HG03565 (cell line): ENCODE measurements at regions not wholly inside any gene's neighbourhood (a gene's known extent, or its start where the extent isn't known, plus 50 kb on each side); places are given as distances from the start of the nearest gene placed in this dataset.
A peak's percentile ranks its signal among the peaks of the same experiment; 100 is the strongest.
"Not testable (repeated sequence)": the region's sequence is repeated elsewhere in the genome, so short reads cannot be mapped to it uniquely, and the experiment has no call there.

Source experiments
- ATAC-seq: cut with Tn5 transposase; IDR thresholded peaks from one replicate; pipeline ENCODE4 v1.9.1; 2021; ENCODE audit warnings: mild to moderate bottlenecking, moderate library complexity; ENCODE audit not compliant: unreplicated experiment

DNA sequence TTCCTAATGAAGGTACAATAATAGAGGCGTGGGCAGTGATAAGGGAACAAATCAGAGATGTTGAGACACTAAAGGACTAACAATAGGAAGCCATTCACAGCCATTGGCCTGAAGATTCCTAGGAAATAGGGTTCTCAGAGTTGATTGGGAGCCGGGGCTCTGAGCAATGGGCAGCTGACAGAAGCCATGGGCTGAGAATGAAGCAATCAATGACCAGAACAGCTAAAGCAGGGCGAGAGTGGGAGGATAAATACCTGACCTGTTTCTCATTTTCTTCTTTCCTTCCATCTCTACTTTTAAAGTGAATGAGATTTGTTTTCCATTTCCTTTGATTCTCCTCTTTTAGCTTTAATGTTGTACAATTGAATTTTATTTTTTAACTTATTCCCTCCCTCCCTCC lies 774.7 kb upstream of the ADGRL4 start:
- ATAC-seq = no peak

DNA sequence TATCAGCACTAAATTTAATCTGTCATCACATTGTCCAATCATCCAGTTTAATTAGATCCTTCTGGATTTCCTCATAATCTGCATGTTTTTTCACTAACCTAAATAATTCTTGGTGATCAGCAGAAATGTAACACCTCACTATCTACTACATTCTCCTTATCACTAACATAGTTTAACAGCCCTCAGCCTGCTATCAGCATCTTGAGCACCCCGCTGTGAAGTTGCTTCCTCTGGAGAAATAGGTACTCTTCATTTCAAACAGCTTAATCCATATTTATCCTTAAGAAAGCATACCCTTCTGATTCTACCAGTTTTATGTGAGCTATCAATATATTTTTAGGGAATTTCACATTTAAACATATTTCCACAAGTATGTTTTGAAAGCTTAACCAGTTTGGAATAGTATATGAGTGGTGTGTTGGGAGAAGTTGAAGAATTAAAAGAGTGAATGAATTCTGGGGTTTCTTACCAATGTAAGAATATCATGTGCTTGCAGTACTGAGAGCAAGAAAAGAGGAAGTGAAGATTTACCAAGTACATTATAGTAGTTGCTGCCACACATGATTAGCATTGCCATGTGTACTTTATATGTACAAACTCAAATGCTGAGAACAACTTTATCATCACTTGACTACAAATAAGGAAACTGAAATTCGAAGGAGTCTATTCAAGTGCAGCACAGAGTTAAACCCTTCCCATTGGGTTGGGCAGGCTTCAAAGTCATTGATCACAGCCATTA lies 771.1 kb upstream of the ADGRL4 start:
- ATAC-seq = peak; percentile 100

DNA sequence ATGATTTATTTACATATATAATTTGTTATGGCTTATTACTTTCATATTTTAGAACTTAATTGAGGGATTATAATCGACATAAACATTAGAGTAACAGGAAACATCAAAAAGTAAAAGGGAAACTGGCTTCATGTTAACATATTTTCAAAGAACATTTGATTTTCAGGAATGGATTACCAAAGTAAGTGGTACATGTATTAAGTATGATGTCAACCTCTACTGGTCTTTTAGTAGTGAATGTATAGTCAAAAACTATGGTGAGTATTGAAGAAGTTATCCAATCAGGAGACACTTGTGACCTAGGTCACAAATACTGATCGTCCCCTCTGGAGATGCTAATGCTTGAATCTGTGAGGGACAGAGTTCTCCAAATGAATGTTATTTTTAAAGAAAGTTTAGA lies 768.9 kb upstream of the ADGRL4 start:
- no peak for ATAC-seq

DNA sequence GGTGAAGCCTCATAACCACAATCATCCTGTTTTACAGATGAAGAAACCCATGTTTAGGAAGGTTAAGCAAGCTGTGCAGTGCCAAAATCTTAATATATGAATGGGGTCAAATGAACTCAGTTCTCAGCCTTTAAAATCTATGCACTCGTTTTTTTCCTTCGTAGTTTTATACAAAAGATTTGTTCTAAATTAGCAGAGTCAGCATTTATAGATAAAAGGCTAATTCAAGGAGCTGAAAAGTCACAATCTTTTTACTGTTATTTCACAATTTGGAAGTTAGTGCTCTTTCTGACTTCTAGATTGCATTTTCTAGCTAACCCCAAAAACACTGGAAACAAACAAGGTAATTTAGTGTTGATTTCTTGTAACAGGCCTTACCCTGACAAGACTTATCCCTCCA lies 766.9 kb upstream of the ADGRL4 start:
- no peak for ATAC-seq

DNA sequence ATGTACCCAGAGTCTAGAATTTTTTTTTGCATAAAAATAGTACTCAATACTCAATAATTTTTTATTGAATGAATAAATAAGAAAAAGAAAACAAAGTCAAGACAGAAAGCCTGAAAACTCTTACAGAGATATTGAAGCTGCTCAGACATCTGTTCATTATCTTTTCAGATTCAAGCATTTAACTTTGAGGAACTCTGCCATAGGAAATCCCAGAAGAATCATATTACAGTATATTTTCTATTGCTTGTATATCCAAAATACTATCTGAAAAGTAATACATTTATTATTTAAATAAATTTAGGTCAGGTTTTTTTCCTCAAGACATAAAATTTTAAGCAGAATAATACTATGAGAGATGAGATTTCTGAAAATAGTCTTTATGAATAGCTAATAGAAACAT lies 755.9 kb upstream of the ADGRL4 start:
- no peak for ATAC-seq

DNA sequence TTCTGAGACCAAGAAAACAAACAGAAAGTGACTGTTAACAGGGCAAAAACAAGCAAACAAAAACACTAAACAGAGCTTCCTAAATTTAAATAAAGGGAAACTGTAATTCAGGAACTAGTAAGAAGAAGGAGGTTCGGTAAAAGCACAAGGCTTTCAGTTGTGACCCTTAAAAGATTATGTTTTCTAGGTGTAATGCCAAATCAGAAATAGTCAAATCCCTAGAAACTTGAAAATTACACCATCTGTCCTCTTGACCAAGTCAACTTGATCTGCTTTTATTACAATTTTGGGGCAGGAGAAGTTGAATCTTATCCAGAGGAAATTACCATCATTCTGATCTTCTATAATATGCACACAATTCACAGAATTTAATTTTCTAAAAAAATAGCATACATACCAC lies 754.0 kb upstream of the ADGRL4 start:
- no peak for ATAC-seq

DNA sequence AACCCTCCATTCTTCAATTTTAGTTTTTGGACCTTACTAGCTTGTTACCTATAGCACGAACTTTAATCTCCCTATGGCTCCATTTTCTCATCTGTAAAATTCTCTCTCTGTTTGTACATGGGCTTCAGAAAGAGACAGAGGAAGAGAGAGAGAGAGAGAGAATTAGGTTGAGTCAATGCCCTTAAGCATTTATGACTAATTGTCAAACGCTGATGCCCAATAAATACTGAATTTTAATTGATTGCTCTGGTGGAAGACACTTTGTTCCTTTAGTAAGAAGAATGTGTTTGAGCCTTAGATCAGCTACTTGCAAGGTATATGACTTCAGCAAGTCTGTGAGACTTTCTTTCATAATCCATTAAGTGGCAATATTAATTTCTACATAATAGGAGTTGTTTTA lies 743.1 kb upstream of the ADGRL4 start:
- ATAC-seq = no peak

DNA sequence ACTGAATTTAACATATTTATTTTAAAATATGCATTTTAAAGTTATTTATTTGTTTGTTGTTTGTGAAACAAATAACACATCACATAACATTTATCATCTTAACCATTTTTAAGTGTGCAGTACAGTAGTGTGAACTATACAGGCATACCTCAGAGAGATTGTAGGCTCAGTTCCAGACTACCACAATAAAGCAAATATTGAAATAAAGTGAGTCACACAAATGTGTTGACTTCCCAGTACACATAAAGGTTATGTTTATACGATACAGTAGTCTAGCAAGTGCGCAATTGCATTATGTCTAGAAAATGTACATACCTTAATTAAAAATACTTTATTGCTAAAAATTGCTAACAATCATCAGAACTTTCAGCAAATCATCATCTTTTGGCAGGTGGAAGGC lies 739.4 kb upstream of the ADGRL4 start:
- no peak for ATAC-seq

DNA sequence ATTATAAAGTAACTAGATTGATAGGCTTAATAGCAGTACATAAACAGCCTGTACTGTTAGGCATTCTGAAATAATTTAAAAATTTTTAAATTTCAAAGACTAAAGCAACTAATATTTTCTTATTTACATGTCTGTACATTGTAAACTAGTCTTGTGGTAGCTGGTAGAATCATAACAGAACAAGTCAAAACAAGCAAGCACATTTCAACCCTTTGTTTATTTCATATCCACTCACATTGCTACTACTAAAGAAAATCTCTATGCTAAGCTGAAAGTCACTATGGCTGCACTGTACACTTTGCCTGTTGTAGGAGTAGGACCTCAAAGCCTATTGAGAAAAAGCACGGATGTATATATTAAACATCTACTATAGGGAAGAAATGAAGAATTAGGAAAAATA lies 738.2 kb upstream of the ADGRL4 start:
- no peak for ATAC-seq

DNA sequence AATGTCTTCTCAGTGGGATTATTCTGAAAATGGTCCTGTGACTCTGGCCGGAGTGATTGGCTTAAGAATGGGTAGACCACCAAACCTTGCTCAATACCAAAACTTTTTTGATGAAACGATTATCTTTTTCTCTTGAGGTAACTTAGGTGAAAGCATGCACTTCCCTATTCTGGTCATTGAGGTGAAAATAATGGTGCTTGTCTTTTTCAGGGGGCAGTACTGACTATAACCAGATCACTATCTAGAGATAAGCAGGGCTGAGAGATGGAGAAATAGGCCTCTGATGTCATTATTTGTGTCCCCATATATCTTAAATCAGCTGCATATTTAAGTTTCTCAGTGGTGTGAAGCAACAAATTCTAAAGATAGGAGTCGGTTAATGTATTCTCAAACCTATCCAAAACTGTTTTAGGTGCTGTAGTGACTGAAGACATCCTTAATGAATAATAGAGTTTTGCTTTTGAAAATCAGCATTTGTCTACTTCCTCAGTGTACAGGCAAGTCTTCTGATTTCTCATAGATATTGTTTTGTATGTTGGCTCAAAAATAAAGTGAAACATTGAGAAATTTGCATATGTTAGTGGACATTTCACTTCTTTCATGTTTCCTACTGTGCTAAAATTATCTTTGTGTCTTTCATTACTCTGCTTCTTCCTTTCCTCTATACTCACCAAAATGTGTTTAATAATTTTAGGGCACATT lies 735.3 kb upstream of the ADGRL4 start:
- peak; percentile 78 for ATAC-seq

DNA sequence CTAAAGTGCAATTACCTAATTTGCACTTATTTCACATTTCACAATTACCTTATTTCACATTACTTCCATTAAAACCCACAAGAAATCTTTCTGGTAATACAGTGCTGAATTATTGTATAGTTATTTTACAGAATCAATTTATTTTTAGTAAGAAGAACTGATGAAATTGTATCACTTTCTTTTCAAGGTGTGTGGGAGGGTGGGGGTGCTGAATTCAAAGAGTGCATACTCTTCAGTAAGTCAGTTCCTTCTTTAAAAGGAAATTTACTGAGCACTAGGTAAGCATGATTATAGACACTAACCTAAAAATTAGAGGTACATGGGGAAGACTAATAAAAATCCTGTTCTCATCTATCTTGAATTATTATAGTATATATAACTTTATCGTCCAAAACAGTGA lies 731.6 kb upstream of the ADGRL4 start:
- ATAC-seq = no peak

DNA sequence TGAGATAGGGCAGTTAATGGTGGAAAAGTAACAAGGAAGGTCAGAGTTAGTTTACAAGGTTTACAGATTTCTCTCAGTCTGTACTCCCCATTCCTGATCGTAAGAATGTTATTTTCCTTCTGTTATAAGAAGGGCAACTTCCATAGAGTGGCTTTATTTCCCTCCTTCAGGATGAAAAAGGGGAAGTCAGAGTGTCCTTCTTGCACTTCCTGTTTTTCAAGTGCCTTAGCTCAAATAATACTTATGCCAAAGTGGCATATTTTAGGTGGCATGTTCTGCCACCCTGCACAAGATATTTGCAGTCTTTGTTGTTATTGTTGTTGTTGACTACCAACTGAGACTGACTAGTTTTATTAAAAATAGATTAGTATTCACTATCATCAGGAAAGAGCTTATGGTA lies 730.7 kb upstream of the ADGRL4 start:
- ATAC-seq = no peak

DNA sequence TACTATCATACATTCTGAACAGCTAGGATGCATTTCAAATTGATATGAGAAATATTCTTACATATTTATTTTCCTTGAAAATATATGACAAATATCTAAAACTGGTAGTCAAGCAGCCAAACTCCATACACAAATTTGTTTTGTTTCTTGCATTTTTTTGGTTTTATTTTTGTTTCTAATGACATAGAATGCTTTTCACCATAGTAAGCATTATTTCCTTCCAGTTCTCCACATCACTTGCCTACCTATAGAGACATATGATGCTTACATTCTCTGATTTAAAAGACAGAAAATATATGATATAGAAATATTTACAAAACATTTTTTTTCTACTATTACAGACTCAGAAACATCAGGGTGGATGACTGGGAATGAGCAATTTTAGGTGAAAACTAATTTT lies 726.4 kb upstream of the ADGRL4 start:
- ATAC-seq = no peak

DNA sequence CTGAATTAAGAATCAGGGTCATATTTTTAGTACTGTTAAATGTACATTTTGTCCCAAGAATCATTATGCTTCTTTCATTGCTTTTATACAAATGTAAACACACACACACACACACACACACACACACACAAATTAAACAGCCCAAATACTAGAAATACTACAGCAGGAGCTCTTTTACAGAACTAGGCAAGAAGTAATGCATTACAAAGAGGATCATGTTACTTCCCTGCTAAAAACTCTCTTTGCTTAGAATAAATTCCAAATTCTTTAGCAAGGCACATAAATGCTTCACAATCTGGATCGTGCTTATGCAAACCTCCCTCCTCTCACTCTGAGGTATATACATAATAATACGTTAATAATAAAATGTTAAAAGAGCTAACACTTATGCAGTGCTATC lies 720.4 kb upstream of the ADGRL4 start:
- ATAC-seq = no peak

DNA sequence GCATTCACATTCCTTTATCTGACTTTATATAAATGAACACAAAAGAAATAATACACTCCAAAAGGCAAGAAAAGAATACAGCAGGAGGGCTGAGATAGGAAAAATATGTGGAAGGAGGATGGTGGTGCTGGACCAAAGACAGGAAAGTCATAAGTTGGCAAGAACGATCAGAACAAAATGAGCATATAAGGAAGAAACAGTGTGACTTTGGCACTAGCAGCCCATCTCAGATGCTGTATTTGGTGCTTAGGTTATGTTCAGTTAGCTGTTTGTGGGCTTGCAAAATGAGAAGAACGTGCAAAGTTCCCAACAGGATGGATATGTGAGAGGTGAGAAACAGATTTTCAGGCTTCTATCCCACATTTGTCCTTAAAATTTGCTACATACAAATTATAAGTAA lies 719.8 kb upstream of the ADGRL4 start:
- no peak for ATAC-seq

DNA sequence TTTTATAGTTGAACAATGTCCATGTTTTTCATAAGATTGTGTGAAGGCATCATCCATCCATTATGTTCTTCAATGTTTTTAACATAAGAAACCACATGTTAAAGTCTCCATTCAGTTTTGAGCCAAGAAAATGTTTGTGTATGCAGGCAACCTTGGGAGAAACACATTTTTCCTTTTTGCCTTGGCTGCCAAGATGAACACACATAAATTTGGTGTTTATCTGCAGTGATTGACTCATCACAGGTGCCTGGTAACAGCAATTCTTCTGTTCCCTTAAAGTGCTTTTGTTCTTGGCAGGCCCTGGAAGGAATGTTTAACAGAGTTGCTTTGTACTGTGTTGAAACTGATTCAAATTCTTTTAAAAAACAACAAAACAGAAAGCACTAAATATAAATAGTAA lies 709.9 kb upstream of the ADGRL4 start:
- no peak for ATAC-seq

DNA sequence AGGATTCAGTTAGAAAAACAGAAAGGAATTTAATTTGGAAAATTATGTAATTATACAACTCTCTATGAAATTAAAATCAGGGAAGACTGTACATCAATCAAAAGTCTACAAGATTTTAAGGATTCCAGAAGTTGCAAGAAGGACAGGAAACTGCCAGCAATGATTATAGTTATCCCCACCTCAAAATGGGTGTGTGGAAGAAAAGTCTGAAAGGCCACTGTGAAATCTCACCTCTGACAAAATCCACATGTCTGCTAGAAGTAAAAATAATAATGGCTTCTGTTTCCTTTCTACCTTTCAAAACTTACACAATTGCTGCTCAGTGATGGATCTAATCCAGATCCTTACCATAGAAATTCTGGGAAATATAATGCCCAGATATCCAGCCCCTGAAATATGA lies 708.1 kb upstream of the ADGRL4 start:
- ATAC-seq = no peak

DNA sequence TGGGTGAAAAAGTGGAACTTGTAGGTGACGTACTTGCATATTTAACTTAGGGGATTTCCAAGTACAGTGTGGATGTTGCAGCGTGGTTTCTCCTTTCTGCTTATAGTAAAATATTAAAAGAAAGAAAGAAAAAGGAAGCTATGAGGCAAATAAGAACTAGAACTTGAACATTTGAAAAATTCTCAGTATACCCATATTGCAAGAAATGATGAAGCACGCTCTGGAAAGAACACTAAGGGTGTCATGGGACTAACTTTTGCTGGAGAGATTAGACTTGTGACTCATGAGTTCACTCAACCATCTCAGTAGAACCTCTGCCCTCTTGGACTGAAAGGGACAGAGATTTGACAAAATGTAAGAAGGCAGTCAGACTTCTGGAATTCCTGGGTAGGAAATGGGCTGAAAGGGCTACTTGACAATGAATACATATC lies 704.5 kb upstream of the ADGRL4 start:
- peak; percentile 89 for ATAC-seq

DNA sequence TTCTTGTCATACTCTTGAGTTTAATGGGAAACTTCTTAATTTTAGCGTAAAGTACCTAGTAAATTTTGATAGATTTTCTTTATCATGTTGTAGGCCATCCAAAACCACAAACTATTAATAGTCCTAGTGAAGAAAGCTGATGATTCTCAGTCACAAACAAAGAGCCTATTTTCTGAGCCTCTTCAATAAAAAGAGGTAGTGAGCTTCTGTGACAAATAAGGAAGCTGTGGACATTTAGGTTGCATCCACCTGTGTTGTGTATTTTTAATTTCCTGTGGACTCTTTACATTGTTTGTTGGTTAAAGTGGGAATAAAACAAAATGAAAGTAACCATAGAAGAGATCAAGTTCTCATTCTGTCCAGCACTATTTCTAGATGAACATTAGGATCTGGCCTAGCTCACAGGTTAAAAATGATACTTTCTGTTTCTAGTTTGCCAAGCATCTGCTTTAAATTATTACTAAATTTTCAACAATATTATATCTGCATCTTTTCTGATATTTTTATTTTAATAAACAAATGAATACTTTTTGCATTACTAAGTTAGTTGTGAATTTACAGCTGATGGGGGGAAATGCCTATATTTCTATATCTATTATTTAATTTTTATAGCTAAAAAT lies 702.2 kb upstream of the ADGRL4 start:
- no peak for ATAC-seq

DNA sequence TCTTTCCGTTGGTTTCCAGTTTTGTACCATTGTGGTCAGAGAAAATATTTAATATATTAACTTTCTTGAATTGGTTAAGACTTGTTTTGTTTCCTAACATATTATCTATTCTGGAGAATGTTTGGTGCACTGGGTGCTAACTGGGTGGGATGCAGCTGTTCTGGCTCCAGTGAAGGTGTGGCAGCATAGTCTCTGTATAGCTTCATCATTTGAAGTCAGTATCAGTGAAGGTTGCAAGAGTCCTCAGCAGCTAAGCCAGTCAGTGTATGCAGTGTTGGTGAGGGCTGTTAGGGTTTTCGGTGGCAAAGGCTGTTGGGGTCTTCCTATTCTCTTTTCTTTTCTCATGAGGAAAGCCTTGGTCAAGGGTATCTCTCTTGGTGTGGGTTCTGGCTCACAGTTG lies 698.7 kb upstream of the ADGRL4 start:
- ATAC-seq = no peak

DNA sequence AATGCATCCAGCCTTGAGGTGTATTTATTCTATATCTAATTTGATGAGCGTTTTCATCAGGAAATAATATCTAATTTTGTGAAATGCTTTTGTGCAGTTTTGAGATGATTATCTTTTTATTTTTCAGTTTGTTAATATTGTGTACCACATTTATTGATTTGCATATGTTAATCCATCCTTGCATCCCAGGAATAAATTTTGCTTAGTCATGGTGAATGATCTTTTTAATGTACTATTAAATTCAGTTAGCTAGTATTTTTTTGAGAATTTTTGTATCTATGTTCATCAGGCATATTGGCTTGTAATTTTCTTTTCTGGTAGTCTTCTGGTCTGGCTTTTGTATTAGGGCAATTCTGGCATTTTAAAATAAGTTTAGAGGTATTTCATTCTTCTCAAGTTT lies 697.5 kb upstream of the ADGRL4 start:
- ATAC-seq = no peak

DNA sequence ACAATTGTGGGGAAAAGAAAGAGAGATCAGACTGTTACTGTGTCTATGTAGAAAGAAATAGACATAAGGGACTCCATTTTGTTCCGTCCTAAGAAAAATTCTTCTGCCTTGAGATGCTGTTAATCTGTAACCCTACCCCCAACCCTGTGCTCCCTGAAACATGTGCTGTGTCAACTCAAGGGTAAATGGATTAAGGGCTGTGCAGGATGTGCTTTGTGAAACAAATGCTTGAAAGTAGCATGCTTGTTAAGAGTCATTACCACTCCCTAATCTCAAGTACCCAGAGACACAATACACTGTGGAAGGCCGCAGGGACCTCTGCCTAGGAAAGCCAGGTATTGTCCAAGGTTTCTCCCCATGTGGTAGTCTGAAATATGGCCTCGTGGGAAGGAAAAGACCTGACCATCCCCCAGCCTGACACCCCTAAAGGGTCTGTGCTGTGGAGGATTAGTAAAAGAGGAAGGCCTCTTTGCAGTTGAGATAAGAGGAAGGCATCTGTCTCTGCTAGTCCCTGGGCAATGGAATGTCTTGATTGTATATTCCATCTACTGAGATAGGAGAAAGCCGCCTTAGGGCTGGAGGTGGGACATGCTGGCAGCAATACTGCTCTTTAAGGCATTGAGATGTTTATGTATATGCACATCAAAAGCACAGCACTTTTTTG lies 695.9 kb upstream of the ADGRL4 start:
- not testable (repeated sequence) for ATAC-seq
